NCI-H1930 (cell line): ENCODE measurements at regions not wholly inside any gene's neighbourhood (a gene's known extent, or its start where the extent isn't known, plus 50 kb on each side); places are given as distances from the start of the nearest gene placed in this dataset.

Source experiments
- DNase-seq, 2 experiments: peaks; one replicate each; lab custom pipeline; 2025; lab: John Stamatoyannopoulos, UW

- no peak for DNase-seq
Measured at GRCh38 chr4:155514628-155515027, 137.9 kb upstream of the MAP9 start.

GRCh38 chr4:155512817-155513216 is 136.1 kb upstream of the MAP9 start:
- no peak for DNase-seq

- DNase-seq = no peak
Measured at GRCh38 chr4:155512046-155512445, 135.3 kb upstream of the MAP9 start.

GRCh38 chr4:155510771-155511170 is 134.0 kb upstream of the MAP9 start:
- DNase-seq = no peak

- no peak for DNase-seq
Measured at GRCh38 chr4:155509555-155509954, 132.8 kb upstream of the MAP9 start.

GRCh38 chr4:155506745-155507144 is 130.0 kb upstream of the MAP9 start:
- DNase-seq = no peak

GRCh38 chr4:155505321-155505720 is 128.6 kb upstream of the MAP9 start:
- DNase-seq = no peak

GRCh38 chr4:155497306-155497705 is 120.5 kb upstream of the MAP9 start:
- no peak for DNase-seq

GRCh38 chr4:155496294-155496626 is 119.5 kb upstream of the MAP9 start:
- DNase-seq = no peak

- DNase-seq = no peak
Measured at GRCh38 chr4:155495572-155496293, 119.0 kb upstream of the MAP9 start.

- no peak for DNase-seq
Measured at GRCh38 chr4:155494037-155494718, 117.4 kb upstream of the MAP9 start.

- no peak for DNase-seq
Measured at GRCh38 chr4:155491336-155492120, 114.8 kb upstream of the MAP9 start.

- no peak for DNase-seq
Measured at GRCh38 chr4:155489271-155489670, 112.5 kb upstream of the MAP9 start.

GRCh38 chr4:155488691-155489090 is 111.9 kb upstream of the MAP9 start:
- DNase-seq = no peak

- DNase-seq = no peak
Measured at GRCh38 chr4:155487210-155487609, 110.4 kb upstream of the MAP9 start.

- no peak for DNase-seq
Measured at GRCh38 chr4:155481150-155481549, 104.4 kb upstream of the MAP9 start.

- DNase-seq = no peak
Measured at GRCh38 chr4:155479835-155480234, 103.1 kb upstream of the MAP9 start.

GRCh38 chr4:155478336-155478835 is 101.6 kb upstream of the MAP9 start:
- DNase-seq = no peak

GRCh38 chr4:155474758-155475157 is 98.0 kb upstream of the MAP9 start:
- no peak for DNase-seq

- no peak for DNase-seq
Measured at GRCh38 chr4:155473420-155474095, 96.8 kb upstream of the MAP9 start.

- no peak for DNase-seq
Measured at GRCh38 chr4:155468282-155468681, 91.5 kb upstream of the MAP9 start.

- no peak for DNase-seq
Measured at GRCh38 chr4:155450676-155451075, 73.9 kb upstream of the MAP9 start.
